Spleen (tissue), 11 donors: ENCODE measurements at regions not wholly inside any gene's neighbourhood (a gene's known extent, or its start where the extent isn't known, plus 50 kb on each side); places are given as distances from the start of the nearest gene placed in this dataset.

Experiments
- DNase-seq: peaks from one replicate; pipeline ENCODE4 v3.0.0-alpha.2; 2020
- H3K27ac ChIP-seq, 8 donors: fragments of 200-600 bp; sonication (generic) in 7 of 8; 1 replicate in 4 of 8; 2 replicates in 4 of 8; pipeline versions ENCODE4 v1.5.0 to v1.8.0; 2016 to 2021; ENCODE audit warnings: inconsistent platforms in 4 of 8, mild to moderate bottlenecking in 4 of 8, moderate library complexity in 1 of 8
- H3K27me3 ChIP-seq, 7 donors: fragments of 200-600 bp; sonication (generic) in 6 of 7; replicated peaks in 1 of 7; 1 replicate in 4 of 7; 2 replicates in 3 of 7; pipeline versions ENCODE4 v1.5.0 to v1.8.0; 2016 to 2021; ENCODE audit warnings: inconsistent platforms in 3 of 7, mild to moderate bottlenecking in 1 of 7
- H3K36me3 ChIP-seq, 6 donors: fragments of 200-600 bp; sonication (generic) in 5 of 6; 1 replicate in 4 of 6; 2 replicates in 2 of 6; pipeline versions ENCODE4 v1.5.0 to v1.8.0; 2016 to 2021; ENCODE audit warnings: inconsistent platforms in 2 of 6
- H3K4me1 ChIP-seq, 6 donors: fragments of 200-600 bp; sonication (generic) in 5 of 6; 1 replicate in 3 of 6; 2 replicates in 3 of 6; pipeline versions ENCODE4 v1.5.0 to v1.8.0; 2016 to 2021; ENCODE audit warnings: inconsistent platforms in 3 of 6
- H3K4me3 ChIP-seq, 8 donors: fragments of 200-600 bp; sonication (generic) in 7 of 8; 1 replicate in 4 of 8; 2 replicates in 4 of 8; pipeline versions ENCODE4 v1.5.0 to v1.8.0; 2016 to 2021; ENCODE audit warnings: inconsistent platforms in 4 of 8, mild to moderate bottlenecking in 4 of 8, moderate library complexity in 2 of 8
- H3K9me3 ChIP-seq, 8 donors: fragments of 200-600 bp; sonication (generic) in 7 of 8; 1 replicate in 4 of 8; 2 replicates in 4 of 8; pipeline versions ENCODE4 v1.5.0 to v1.8.0; 2016 to 2021; ENCODE audit warnings: inconsistent platforms in 4 of 8
- CTCF ChIP-seq, 11 experiments: fragments of 200-600 bp in 7 of 11; fragments of 450-650 bp in 4 of 11; sonication (generic) in 4 of 11; IDR thresholded peaks in 8 of 11; conservative IDR thresholded peaks in 3 of 11; 1 replicate in 7 of 11; 2 replicates in 4 of 11; pipeline versions ENCODE4 v1.4.0 to v1.8.0; 2016 to 2021; ENCODE audit warnings: antibody characterized with exemption in 11 of 11, inconsistent platforms in 4 of 11, mild to moderate bottlenecking in 1 of 11
- POLR2A ChIP-seq, 3 donors: fragments of 450-650 bp; IDR thresholded peaks; one replicate each; pipeline ENCODE4 v1.5.1; 2017; ENCODE audit warnings: antibody characterized with exemption in 3 of 3, mild to moderate bottlenecking in 1 of 3
- POLR2AphosphoS5 ChIP-seq, 3 donors: sonication (generic); formaldehyde crosslinking; IDR thresholded peaks; one replicate each; pipeline ENCODE4 v1.5.1; 2017; ENCODE audit warnings: antibody characterized with exemption in 3 of 3
- WGBS, 5 donors: extraction: QIAGEN DNeasy Blood & Tissue Kit in 3 of 5; methylation state at CpG; one replicate each; pipeline versions ENCODE4 v1.1.5 to v1.1.7; 2013 to 2018; 5-methylcytosine and 5-hydroxymethylcytosine counted together
- intact Hi-C: fragments of 100-400 bp; cut with DNase I; formaldehyde crosslinking; loops from one replicate; pipeline ENCODE4 v1.15.0; 2023; ENCODE audit warnings: low total_unique reads
- donor health status: healthy with polysubstance abuse.
- donor health status: DM: no; HTN: no; CAD: no; lungs with moderate emphysema.
- donor health status: DM: no; HTN: no; CAD: no.
- donor health status: Bipolar disorder and iron deficiency.
- donor health status: healthy.
- donor health status: DM: no; HTN: no; CAD: no.
- donor health status: DM: yes; HTN: yes; CAD: no.

GRCh38 chr10:84665211-84665610 lies 336.8 kb downstream of the CCSER2 start:
- WGBS, 5 donors, result 62 to 87% (median 71%) methylated on average over 5 of the region's 5 CpGs
- Histone ChIP-seq H3K4me1 (no peaks in the 10 kb centered on the region), H3K9me3 (no peaks in the 10 kb centered on the region), H3K27ac (no peak overlapping the region), H3K36me3 (no peaks in the 10 kb centered on the region), H3K27me3 (peaks cover 0 to 21% (median 0%) of the 10 kb centered on the region in 7 donors), H3K4me3 (no peak overlapping the region)
- no peak for DNase-seq
- intact Hi-C loops, result no loop called here
- TF ChIP-seq POLR2AphosphoS5 (IDR thresholded peaks at IDR 0.05), result no peak
- TF ChIP-seq CTCF (IDR thresholded peaks at IDR 0.05 in 8 of 11, conservative IDR thresholded peaks at IDR 0.05 in 3 of 11), result no peak

GRCh38 chr10:84665883-84666463 lies 337.6 kb downstream of the CCSER2 start:
- 48 to 54% (median 53%) methylated on average over 9 of the region's 9 CpGs for WGBS, 5 donors
- DNase-seq, result no peak
- no peak for TF ChIP-seq POLR2AphosphoS5 (IDR thresholded peaks at IDR 0.05)
- TF ChIP-seq POLR2A (IDR thresholded peaks at IDR 0.05), result no peak
- peak in 4 of 11 experiments; percentile 7 to 34 (median 26) for TF ChIP-seq CTCF (IDR thresholded peaks at IDR 0.05 in 8 of 11, conservative IDR thresholded peaks at IDR 0.05 in 3 of 11)

GRCh38 chr10:84668186-84668763 lies 339.9 kb downstream of the CCSER2 start:
- Histone ChIP-seq H3K4me1 (no peaks in the 10 kb centered on the region), H3K36me3 (no peaks in the 10 kb centered on the region), H3K27ac (no peak overlapping the region), H3K4me3 (no peak overlapping the region), H3K27me3 (peaks cover 0 to 15% (median 0%) of the 10 kb centered on the region in 7 donors), H3K9me3 (no peaks in the 10 kb centered on the region)
- intact Hi-C loops, result no loop called here
- no peak for DNase-seq
- no peak for TF ChIP-seq POLR2A (IDR thresholded peaks at IDR 0.05)
- TF ChIP-seq CTCF (IDR thresholded peaks at IDR 0.05 in 8 of 11, conservative IDR thresholded peaks at IDR 0.05 in 3 of 11), result no peak
- no peak for TF ChIP-seq POLR2AphosphoS5 (IDR thresholded peaks at IDR 0.05)
- WGBS, 5 donors, result 77 to 89% (median 78%) methylated on average over 5 of the region's 5 CpGs

More at GRCh38 chr10:84665883-84666463, 337.6 kb downstream of the CCSER2 start:
- intact Hi-C loops, result no loop called here
- Histone ChIP-seq H3K27ac (no peak overlapping the region), H3K4me3 (no peak overlapping the region), H3K27me3 (peaks cover 0 to 20% (median 0%) of the 10 kb centered on the region in 7 donors), H3K4me1 (no peaks in the 10 kb centered on the region), H3K9me3 (no peaks in the 10 kb centered on the region), H3K36me3 (no peaks in the 10 kb centered on the region)

GRCh38 chr10:84675060-84675459 lies 346.7 kb downstream of the CCSER2 start:
- intact Hi-C loops, result no loop called here
- no peak for DNase-seq
- TF ChIP-seq POLR2AphosphoS5 (IDR thresholded peaks at IDR 0.05) (no peak), POLR2A (IDR thresholded peaks at IDR 0.05) (no peak), CTCF (IDR thresholded peaks at IDR 0.05 in 8 of 11, conservative IDR thresholded peaks at IDR 0.05 in 3 of 11) (no peak)
- no peak overlapping the region for H3K4me3 ChIP-seq
- no peaks in the 10 kb centered on the region for H3K9me3 ChIP-seq
- H3K27ac ChIP-seq, result no peak overlapping the region
- H3K4me1 ChIP-seq, result no peaks in the 10 kb centered on the region
- H3K27me3 ChIP-seq, result peaks cover 0 to 13% (median 0%) of the 10 kb centered on the region in 7 donors
- 64 to 89% (median 72%) methylated on average over 2 of the region's 2 CpGs for WGBS, 5 donors
- no peaks in the 10 kb centered on the region for H3K36me3 ChIP-seq
